ENCODE measurements at regions not wholly inside any gene's neighbourhood (a gene's known extent, or its start where the extent isn't known, plus 50 kb on each side); places are given as distances from the start of the nearest gene placed in this dataset.

GRCh38 chr4:108276690-108277089 lies 108.0 kb upstream of the LEF1 start:
- TF ChIP-seq POLR2A (IDR thresholded peaks at IDR 0.05): no peak
- TF ChIP-seq CTCF (IDR thresholded peaks at IDR 0.05): no peak
